K562 (cell line): ENCODE measurements at regions not wholly inside any gene's neighbourhood (a gene's known extent, or its start where the extent isn't known, plus 50 kb on each side); places are given as distances from the start of the nearest gene placed in this dataset.
"Not testable (repeated sequence)": the region's sequence is repeated elsewhere in the genome, so short reads cannot be mapped to it uniquely, and the experiment has no call there.

Experiments
- HDAC8 ChIP-seq: fragments of 450-650 bp; IDR thresholded peaks from 2 replicates; pipeline ENCODE4 v1.6.1; 2016; ENCODE audit warnings: mild to moderate bottlenecking, missing genetic modification characterization, moderate library complexity, missing compliant biosample characterization
- MAFF ChIP-seq: IDR thresholded peaks from 2 replicates; pipeline ENCODE4 v1.6.1; 2012; ENCODE audit warnings: low read length, improper control_type of control experiment
- RBM15 ChIP-seq: fragments of 200-400 bp; formaldehyde crosslinking; IDR thresholded peaks from 2 replicates; pipeline ENCODE4 v1.6.1; 2018; ENCODE audit warnings: mild to moderate bottlenecking, low read length, moderate library complexity; ENCODE audit not compliant: insufficient read depth
- TF ChIP-seq, protein P1 (sequence below), 3 experiments: IDR thresholded peaks in 2 of 3; conservative IDR thresholded peaks in 1 of 3; 2 replicates each; pipeline ENCODE4 v1.5.1; 2011 to 2012; ENCODE audit warnings: low read length in 3 of 3, mild to moderate bottlenecking in 3 of 3, control low read depth in 2 of 3, improper control_type of control experiment in 1 of 3, inconsistent platforms in 1 of 3, low read depth in 1 of 3, mixed read lengths in 1 of 3, moderate library complexity in 1 of 3; ENCODE audit not compliant: insufficient read depth in 2 of 3
- TF ChIP-seq, protein P2 (sequence below), 3 experiments: fragments of 200-800 bp in 1 of 3; sonication (Bioruptor generic) in 1 of 3; sonication (generic) in 1 of 3; formaldehyde crosslinking in 1 of 3; IDR thresholded peaks; 2 replicates each; pipeline versions ENCODE4 v1.6.1 to v1.8.0; 2016 to 2022; ENCODE audit warnings: mild to moderate bottlenecking in 2 of 3, missing compliant biosample characterization in 2 of 3, missing genetic modification characterization in 2 of 3, missing genetic modification reagents in 1 of 3

DNA sequence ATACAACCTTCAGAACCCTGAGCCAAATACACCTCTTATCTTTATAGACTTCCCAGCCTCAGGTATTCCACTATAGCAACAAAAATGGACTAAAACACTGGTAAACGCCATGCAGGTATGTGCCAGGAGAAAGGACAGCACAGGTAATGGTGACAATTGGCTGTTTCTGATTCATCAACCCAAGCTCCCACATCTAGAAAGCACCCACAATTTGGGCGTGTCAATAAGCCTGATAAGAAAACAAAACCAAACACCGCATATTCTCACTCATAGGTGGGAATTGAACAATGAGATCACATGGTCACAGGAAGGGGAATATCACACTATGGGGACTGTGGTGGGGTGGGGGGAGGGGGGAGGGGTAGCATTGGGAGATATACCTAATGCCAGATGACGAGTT is 348.5 kb downstream of the GADD45G start:
- not testable (repeated sequence) for TF ChIP-seq MAFF; RBM15; HDAC8 (tag)
- TF ChIP-seq, protein P1, sequence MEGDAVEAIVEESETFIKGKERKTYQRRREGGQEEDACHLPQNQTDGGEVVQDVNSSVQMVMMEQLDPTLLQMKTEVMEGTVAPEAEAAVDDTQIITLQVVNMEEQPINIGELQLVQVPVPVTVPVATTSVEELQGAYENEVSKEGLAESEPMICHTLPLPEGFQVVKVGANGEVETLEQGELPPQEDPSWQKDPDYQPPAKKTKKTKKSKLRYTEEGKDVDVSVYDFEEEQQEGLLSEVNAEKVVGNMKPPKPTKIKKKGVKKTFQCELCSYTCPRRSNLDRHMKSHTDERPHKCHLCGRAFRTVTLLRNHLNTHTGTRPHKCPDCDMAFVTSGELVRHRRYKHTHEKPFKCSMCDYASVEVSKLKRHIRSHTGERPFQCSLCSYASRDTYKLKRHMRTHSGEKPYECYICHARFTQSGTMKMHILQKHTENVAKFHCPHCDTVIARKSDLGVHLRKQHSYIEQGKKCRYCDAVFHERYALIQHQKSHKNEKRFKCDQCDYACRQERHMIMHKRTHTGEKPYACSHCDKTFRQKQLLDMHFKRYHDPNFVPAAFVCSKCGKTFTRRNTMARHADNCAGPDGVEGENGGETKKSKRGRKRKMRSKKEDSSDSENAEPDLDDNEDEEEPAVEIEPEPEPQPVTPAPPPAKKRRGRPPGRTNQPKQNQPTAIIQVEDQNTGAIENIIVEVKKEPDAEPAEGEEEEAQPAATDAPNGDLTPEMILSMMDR (IDR thresholded peaks at IDR 0.05 in 2 of 3, conservative IDR thresholded peaks at IDR 0.05 in 1 of 3; ENCODE audit: insufficient read depth in 2 of 3, low read depth in 1 of 3, low read length in 3 of 3): not testable (repeated sequence)
- TF ChIP-seq, protein P2, sequence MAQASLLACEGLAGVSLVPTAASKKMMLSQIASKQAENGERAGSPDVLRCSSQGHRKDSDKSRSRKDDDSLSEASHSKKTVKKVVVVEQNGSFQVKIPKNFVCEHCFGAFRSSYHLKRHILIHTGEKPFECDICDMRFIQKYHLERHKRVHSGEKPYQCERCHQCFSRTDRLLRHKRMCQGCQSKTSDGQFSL (CRISPR knock-in tag; IDR thresholded peaks at IDR 0.05): not testable (repeated sequence)
- TF ChIP-seq, protein P2 (tag; IDR thresholded peaks at IDR 0.05): not testable (repeated sequence)
